ENCODE measurements at regions not wholly inside any gene's neighbourhood (a gene's known extent, or its start where the extent isn't known, plus 50 kb on each side); places are given as distances from the start of the nearest gene placed in this dataset.

- DNase-seq (no peak), ATAC-seq (ENCODE audit: insufficient read depth, low FRiP score) (no peak)
- Histone ChIP-seq H3K4me1 (ENCODE audit: control insufficient read depth in 5 of 5, insufficient read depth in 5 of 5, low read length in 5 of 5) (peaks cover 0 to 10% (median 0%) of the 10 kb centered on the region in 5 donors), H3K27ac (ENCODE audit: low read depth in 1 of 2, low read length in 1 of 2) (no peak overlapping the region), H3K9me3 (ENCODE audit: control insufficient read depth in 4 of 4, insufficient read depth in 3 of 4, low read length in 3 of 4) (no peaks in the 10 kb centered on the region), H3K27me3 (ENCODE audit: control insufficient read depth in 3 of 3, insufficient read depth in 3 of 3, low read length in 2 of 3) (peaks cover 0 to 4% (median 0%) of the 10 kb centered on the region in 3 donors), H3K4me3 (no peak overlapping the region), H3K9ac (ENCODE audit: insufficient read depth in 1 of 2, low read length in 2 of 2) (no peak overlapping the region), H3K36me3 (ENCODE audit: control insufficient read depth in 4 of 4, insufficient read depth in 4 of 4, low read length in 4 of 4) (no peaks in the 10 kb centered on the region)
- no peak for TF ChIP-seq CTCF (IDR thresholded peaks at IDR 0.05; ENCODE audit: control extremely low read depth, extremely low read depth)
- WGBS, 2 donors: 92 to 94% methylated on average over 11 of the region's 11 CpGs
These were observed 251.8 kb downstream of the MAF start for GRCh38 chr16:79348521-79349306.

GRCh38 chr16:79347277-79347676, 253.3 kb downstream of the MAF start:
- no peak overlapping the region for H3K4me3 ChIP-seq
- TF ChIP-seq CTCF (IDR thresholded peaks at IDR 0.05; ENCODE audit: control extremely low read depth, extremely low read depth): no peak
- H3K4me1 ChIP-seq (ENCODE audit: control insufficient read depth in 5 of 5, insufficient read depth in 5 of 5, low read length in 5 of 5): peaks cover 0 to 10% (median 0%) of the 10 kb centered on the region in 5 donors
- H3K27me3 ChIP-seq (ENCODE audit: control insufficient read depth in 3 of 3, insufficient read depth in 3 of 3, low read length in 2 of 3): peaks cover 0 to 4% (median 0%) of the 10 kb centered on the region in 3 donors
- ATAC-seq (ENCODE audit: insufficient read depth, low FRiP score): no peak
- H3K9ac ChIP-seq (ENCODE audit: insufficient read depth in 1 of 2, low read length in 2 of 2): no peak overlapping the region
- DNase-seq: no peak
- H3K27ac ChIP-seq (ENCODE audit: low read depth in 1 of 2, low read length in 1 of 2): no peak overlapping the region
- no peaks in the 10 kb centered on the region for H3K9me3 ChIP-seq (ENCODE audit: control insufficient read depth in 4 of 4, insufficient read depth in 3 of 4, low read length in 3 of 4)
- WGBS, 2 donors: 73 to 77% methylated on average over 19 of the region's 19 CpGs
- H3K36me3 ChIP-seq (ENCODE audit: control insufficient read depth in 4 of 4, insufficient read depth in 4 of 4, low read length in 4 of 4): no peaks in the 10 kb centered on the region

GRCh38 chr16:79339863-79340262, 260.7 kb downstream of the MAF start:
- Histone ChIP-seq H3K4me3 (no peak overlapping the region), H3K4me1 (ENCODE audit: control insufficient read depth in 5 of 5, insufficient read depth in 5 of 5, low read length in 5 of 5) (no peaks in the 10 kb centered on the region), H3K9me3 (ENCODE audit: control insufficient read depth in 4 of 4, insufficient read depth in 3 of 4, low read length in 3 of 4) (no peaks in the 10 kb centered on the region), H3K36me3 (ENCODE audit: control insufficient read depth in 4 of 4, insufficient read depth in 4 of 4, low read length in 4 of 4) (no peaks in the 10 kb centered on the region), H3K9ac (ENCODE audit: insufficient read depth in 1 of 2, low read length in 2 of 2) (no peak overlapping the region), H3K27me3 (ENCODE audit: control insufficient read depth in 3 of 3, insufficient read depth in 3 of 3, low read length in 2 of 3) (no peaks in the 10 kb centered on the region), H3K27ac (ENCODE audit: low read depth in 1 of 2, low read length in 1 of 2) (no peak overlapping the region)
- WGBS, 2 donors: 76 to 77% methylated on average over 7 of the region's 7 CpGs
- DNase-seq (no peak), ATAC-seq (ENCODE audit: insufficient read depth, low FRiP score) (no peak)
- TF ChIP-seq CTCF (IDR thresholded peaks at IDR 0.05; ENCODE audit: control extremely low read depth, extremely low read depth): no peak

Measured in lung (tissue), 11 donors.